Loucy (cell line): ENCODE measurements at regions not wholly inside any gene's neighbourhood (a gene's known extent, or its start where the extent isn't known, plus 50 kb on each side); places are given as distances from the start of the nearest gene placed in this dataset.

Source experiments
- H2AFZ ChIP-seq: fragments of 200-600 bp; sonication (generic); 2 replicates; pipeline ENCODE4 v1.6.0; 2016; ENCODE audit warnings: antibody characterized with exemption, mild to moderate bottlenecking, low read length, moderate library complexity
- H3F3A ChIP-seq: fragments of 200-600 bp; 2 replicates; pipeline ENCODE4 v1.6.0; 2016; ENCODE audit warnings: antibody characterized with exemption, low read depth, mild to moderate bottlenecking
- H3K27me3 ChIP-seq: fragments of 200-600 bp; sonication (generic); 2 replicates; pipeline ENCODE4 v1.6.1; 2014; ENCODE audit warnings: low read length, mild to moderate bottlenecking; ENCODE audit not compliant: insufficient read depth, poor library complexity, severe bottlenecking
- H3K36me3 ChIP-seq: fragments of 200-600 bp; sonication (generic); 2 replicates; pipeline ENCODE4 v1.6.1; 2016; ENCODE audit warnings: low read length; ENCODE audit not compliant: insufficient read depth
- H3K4me1 ChIP-seq: fragments of 200-600 bp; sonication (generic); 2 replicates; pipeline ENCODE4 v1.5.1; 2014; ENCODE audit warnings: low read length, mild to moderate bottlenecking; ENCODE audit not compliant: insufficient read depth, poor library complexity, severe bottlenecking
- H3K4me2 ChIP-seq: fragments of 200-600 bp; sonication (generic); 2 replicates; pipeline ENCODE4 v1.6.0; 2014; ENCODE audit warnings: antibody characterized with exemption, low read length, low read depth, mild to moderate bottlenecking; ENCODE audit not compliant: poor library complexity, severe bottlenecking
- H3K4me3 ChIP-seq: fragments of 200-600 bp; sonication (generic); 2 replicates; pipeline ENCODE4 v1.5.1; 2014; ENCODE audit warnings: low read length, mild to moderate bottlenecking, mixed read lengths; ENCODE audit not compliant: poor library complexity, severe bottlenecking
- H3K79me2 ChIP-seq: fragments of 200-600 bp; sonication (generic); 2 replicates; pipeline ENCODE4 v1.6.1; 2014; ENCODE audit warnings: low read length; ENCODE audit not compliant: insufficient read depth
- H3K9ac ChIP-seq: fragments of 200-600 bp; sonication (generic); 2 replicates; pipeline ENCODE4 v1.6.0; 2014; ENCODE audit warnings: mild to moderate bottlenecking, low read depth, low read length, moderate library complexity; ENCODE audit not compliant: poor library complexity, severe bottlenecking
- H3K9me2 ChIP-seq: fragments of 200-600 bp; sonication (generic); replicated peaks from 2 replicates; pipeline ENCODE4 v1.6.1; 2016; ENCODE audit warnings: low read depth, low read length, mixed read lengths
- H3K9me3 ChIP-seq: fragments of 200-600 bp; sonication (generic); 2 replicates; pipeline ENCODE4 v1.6.1; 2014; ENCODE audit warnings: mild to moderate bottlenecking, antibody characterized with exemption, low read length, low read depth; ENCODE audit not compliant: insufficient read depth
- H4K20me1 ChIP-seq: fragments of 200-600 bp; sonication (generic); 2 replicates; pipeline ENCODE4 v1.6.0; 2014; ENCODE audit warnings: antibody characterized with exemption, low read length, mild to moderate bottlenecking; ENCODE audit not compliant: insufficient read depth, poor library complexity, severe bottlenecking
- EZH2phosphoT487 ChIP-seq: fragments of 200-600 bp; IDR thresholded peaks from 2 replicates; pipeline ENCODE4 v1.6.1; 2018; ENCODE audit warnings: antibody characterized with exemption, mild to moderate bottlenecking, moderate library complexity, borderline replicate concordance
- TF ChIP-seq, protein P1 (sequence below): fragments of 200-600 bp; sonication (generic); conservative IDR thresholded peaks from 2 replicates; pipeline ENCODE4 v1.5.1; 2014; ENCODE audit warnings: mild to moderate bottlenecking, antibody characterized with exemption, low read length

DNA sequence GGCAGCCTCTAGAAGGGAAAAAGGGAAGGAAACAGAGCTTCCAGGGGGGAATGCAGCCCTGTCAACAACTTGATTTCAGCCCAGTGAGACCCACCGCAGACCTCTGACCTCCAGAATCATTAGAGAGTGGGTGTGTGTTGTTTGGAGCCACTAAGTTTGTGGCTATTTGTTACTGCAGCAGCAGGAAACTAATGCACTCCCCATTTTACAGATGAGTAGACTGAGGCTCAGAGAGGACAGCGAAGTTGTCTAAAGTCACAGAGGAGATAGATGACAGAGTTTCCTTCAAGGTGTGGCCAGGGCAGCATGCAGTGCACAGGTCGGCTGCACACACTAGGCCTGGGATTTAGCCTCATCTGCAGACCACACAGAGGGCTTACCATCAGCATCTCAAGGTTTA, 81.8 kb upstream of the ALDH1L1 start:
- H3K4me1 ChIP-seq: peaks cover 39% of the 10 kb centered on the region
- H3K27me3 ChIP-seq: no peaks in the 10 kb centered on the region
- no peaks in the 10 kb centered on the region for H3K9me3 ChIP-seq
- no peaks in the 10 kb centered on the region for H3K9me2 ChIP-seq
- TF ChIP-seq, protein P1, sequence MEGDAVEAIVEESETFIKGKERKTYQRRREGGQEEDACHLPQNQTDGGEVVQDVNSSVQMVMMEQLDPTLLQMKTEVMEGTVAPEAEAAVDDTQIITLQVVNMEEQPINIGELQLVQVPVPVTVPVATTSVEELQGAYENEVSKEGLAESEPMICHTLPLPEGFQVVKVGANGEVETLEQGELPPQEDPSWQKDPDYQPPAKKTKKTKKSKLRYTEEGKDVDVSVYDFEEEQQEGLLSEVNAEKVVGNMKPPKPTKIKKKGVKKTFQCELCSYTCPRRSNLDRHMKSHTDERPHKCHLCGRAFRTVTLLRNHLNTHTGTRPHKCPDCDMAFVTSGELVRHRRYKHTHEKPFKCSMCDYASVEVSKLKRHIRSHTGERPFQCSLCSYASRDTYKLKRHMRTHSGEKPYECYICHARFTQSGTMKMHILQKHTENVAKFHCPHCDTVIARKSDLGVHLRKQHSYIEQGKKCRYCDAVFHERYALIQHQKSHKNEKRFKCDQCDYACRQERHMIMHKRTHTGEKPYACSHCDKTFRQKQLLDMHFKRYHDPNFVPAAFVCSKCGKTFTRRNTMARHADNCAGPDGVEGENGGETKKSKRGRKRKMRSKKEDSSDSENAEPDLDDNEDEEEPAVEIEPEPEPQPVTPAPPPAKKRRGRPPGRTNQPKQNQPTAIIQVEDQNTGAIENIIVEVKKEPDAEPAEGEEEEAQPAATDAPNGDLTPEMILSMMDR: no peak
- TF ChIP-seq EZH2phosphoT487: no peak
- H3K4me3 ChIP-seq: no peak overlapping the region
- H4K20me1 ChIP-seq: no peaks in the 10 kb centered on the region
- no peaks in the 10 kb centered on the region for H3K79me2 ChIP-seq
- H3K36me3 ChIP-seq: no peaks in the 10 kb centered on the region
- no peak overlapping the region for H2AFZ ChIP-seq
- H3K4me2 ChIP-seq: no peak overlapping the region
- H3K9ac ChIP-seq: no peak overlapping the region
- peaks cover 8% of the 10 kb centered on the region; the same call in 1 of the 2 replicates for H3F3A ChIP-seq

DNA sequence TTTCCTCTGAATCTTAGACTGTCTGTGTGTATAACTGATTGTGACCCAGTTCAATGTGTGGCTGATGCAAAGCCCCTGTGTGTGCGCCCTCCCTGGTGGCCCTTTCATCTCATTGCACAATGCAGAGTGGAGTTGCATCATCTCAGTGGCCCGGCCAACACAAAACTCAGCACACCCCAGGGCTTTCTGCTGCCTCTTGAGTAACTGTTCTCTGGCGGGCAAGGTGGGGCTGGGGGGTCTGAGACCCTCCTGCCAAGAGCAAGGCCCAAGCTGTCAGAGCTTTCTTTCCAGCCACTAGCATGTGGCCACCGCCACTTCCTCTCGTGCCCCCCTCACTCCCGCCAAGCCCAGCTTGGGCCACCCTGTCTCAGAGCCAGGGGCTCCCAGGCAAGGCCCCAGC, 80.7 kb upstream of the ALDH1L1 start:
- peak overlapping the region; percentile 60 for H3K4me2 ChIP-seq
- H2AFZ ChIP-seq: peak overlapping the region; percentile 41
- H3F3A ChIP-seq: peaks cover 8% of the 10 kb centered on the region; the same call in 1 of the 2 replicates
- H4K20me1 ChIP-seq: no peaks in the 10 kb centered on the region
- H3K36me3 ChIP-seq: no peaks in the 10 kb centered on the region
- no peak for TF ChIP-seq EZH2phosphoT487
- TF ChIP-seq, protein P1: peak; percentile 68
- H3K9ac ChIP-seq: peak overlapping the region; percentile 67
- peaks cover 39% of the 10 kb centered on the region for H3K4me1 ChIP-seq
- no peaks in the 10 kb centered on the region for H3K9me2 ChIP-seq
- no peaks in the 10 kb centered on the region for H3K79me2 ChIP-seq
- no peaks in the 10 kb centered on the region for H3K9me3 ChIP-seq
- peak overlapping the region; percentile 13 for H3K4me3 ChIP-seq
- no peaks in the 10 kb centered on the region for H3K27me3 ChIP-seq

DNA sequence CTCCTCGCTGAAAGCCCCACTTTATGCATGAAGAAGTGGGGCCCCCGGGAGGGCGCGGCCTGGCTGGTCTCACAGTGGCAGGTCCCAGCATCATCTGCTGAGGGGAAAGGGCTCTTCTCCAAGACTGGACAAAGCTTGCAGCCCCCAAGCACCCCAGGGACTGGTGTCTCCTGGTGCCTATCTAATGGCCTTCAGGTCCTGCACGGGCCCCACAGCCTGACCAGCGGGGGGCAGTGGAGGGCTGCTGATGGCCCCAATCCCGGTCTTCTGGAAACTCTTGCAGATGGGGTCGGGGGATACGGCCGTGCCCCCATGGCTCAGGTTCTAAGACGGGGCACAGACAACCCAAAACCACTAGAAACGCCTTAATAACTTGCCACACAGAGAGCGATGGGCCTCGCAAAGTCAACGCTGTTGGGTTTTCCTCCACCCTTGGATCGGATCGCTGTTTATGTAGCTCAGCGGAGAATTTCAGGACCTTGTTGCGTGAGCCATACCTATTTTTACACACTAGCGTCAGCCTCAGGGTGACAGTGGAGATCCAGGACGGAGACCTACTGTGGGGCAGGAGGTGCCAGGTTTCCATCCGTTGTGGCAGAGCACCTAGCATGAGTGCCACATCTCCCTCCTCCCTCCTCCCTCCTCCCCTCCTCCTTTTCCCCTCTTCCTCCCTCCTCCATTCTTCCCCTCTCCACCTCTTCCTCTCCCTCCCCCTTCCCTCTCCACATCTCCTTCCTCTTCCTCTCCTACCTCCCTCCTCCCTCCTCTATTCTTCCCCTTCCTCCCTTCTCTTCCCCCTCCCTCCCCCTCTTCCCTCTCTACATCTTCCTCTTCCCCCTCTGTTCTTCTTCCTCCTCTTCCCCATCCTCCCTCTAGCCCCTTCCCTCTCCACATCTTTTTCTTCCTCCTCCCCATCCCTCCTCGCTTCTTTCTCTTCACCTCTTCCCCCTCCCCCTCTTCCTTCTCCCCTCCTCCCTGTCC, 79.3 kb upstream of the ALDH1L1 start:
- no peaks in the 10 kb centered on the region for H3K79me2 ChIP-seq
- peaks cover 39% of the 10 kb centered on the region for H3K4me1 ChIP-seq
- H3K9me2 ChIP-seq: no peaks in the 10 kb centered on the region
- peak overlapping the region; percentile 60 for H3K4me2 ChIP-seq
- H3K4me3 ChIP-seq: peak overlapping the region; percentile 21
- H4K20me1 ChIP-seq: no peaks in the 10 kb centered on the region
- H3F3A ChIP-seq: peaks cover 8% of the 10 kb centered on the region; the same call in 1 of the 2 replicates
- 0 out of 2 replicates have a peak overlapping the region, but pooled peaks have one; percentile 25 for H2AFZ ChIP-seq
- no peaks in the 10 kb centered on the region for H3K36me3 ChIP-seq
- TF ChIP-seq, protein P1: peak; percentile 77
- TF ChIP-seq EZH2phosphoT487: no peak
- H3K9ac ChIP-seq: peak overlapping the region; percentile 67
- no peaks in the 10 kb centered on the region for H3K9me3 ChIP-seq
- no peaks in the 10 kb centered on the region for H3K27me3 ChIP-seq
